Panc1 (cell line): ENCODE measurements at regions not wholly inside any gene's neighbourhood (a gene's known extent, or its start where the extent isn't known, plus 50 kb on each side); places are given as distances from the start of the nearest gene placed in this dataset.

ENCODE experiments used
- SIN3A ChIP-seq: IDR thresholded peaks from 2 replicates; pipeline ENCODE4 v1.6.1; 2012; ENCODE audit warnings: low read depth, mild to moderate bottlenecking, low read length, moderate library complexity, borderline replicate concordance; ENCODE audit not compliant: insufficient read depth
- TCF7L2 ChIP-seq: IDR thresholded peaks from 2 replicates; pipeline ENCODE4 v1.6.1; 2011; ENCODE audit warnings: mild to moderate bottlenecking, low read depth, low read length, inconsistent platforms
- TF ChIP-seq, protein P1 (sequence below): fragments of 450-650 bp; IDR thresholded peaks from 2 replicates; pipeline ENCODE4 v1.5.1; 2017; ENCODE audit warnings: mild to moderate bottlenecking
- TF ChIP-seq, protein P2 (sequence below), 2 experiments: IDR thresholded peaks; 2 replicates each; pipeline ENCODE4 v1.6.1; 2011 to 2012; ENCODE audit warnings: low read depth in 2 of 2, control low read depth in 1 of 2, low read length in 1 of 2, mild to moderate bottlenecking in 1 of 2, moderate library complexity in 1 of 2; ENCODE audit not compliant: insufficient read depth in 1 of 2

GRCh38 chr9:95608341-95608740 lies 91.6 kb upstream of the PTCH1 start:
- TF ChIP-seq, protein P1, sequence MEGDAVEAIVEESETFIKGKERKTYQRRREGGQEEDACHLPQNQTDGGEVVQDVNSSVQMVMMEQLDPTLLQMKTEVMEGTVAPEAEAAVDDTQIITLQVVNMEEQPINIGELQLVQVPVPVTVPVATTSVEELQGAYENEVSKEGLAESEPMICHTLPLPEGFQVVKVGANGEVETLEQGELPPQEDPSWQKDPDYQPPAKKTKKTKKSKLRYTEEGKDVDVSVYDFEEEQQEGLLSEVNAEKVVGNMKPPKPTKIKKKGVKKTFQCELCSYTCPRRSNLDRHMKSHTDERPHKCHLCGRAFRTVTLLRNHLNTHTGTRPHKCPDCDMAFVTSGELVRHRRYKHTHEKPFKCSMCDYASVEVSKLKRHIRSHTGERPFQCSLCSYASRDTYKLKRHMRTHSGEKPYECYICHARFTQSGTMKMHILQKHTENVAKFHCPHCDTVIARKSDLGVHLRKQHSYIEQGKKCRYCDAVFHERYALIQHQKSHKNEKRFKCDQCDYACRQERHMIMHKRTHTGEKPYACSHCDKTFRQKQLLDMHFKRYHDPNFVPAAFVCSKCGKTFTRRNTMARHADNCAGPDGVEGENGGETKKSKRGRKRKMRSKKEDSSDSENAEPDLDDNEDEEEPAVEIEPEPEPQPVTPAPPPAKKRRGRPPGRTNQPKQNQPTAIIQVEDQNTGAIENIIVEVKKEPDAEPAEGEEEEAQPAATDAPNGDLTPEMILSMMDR = no peak
- TF ChIP-seq SIN3A = no peak
- TF ChIP-seq, protein P2, sequence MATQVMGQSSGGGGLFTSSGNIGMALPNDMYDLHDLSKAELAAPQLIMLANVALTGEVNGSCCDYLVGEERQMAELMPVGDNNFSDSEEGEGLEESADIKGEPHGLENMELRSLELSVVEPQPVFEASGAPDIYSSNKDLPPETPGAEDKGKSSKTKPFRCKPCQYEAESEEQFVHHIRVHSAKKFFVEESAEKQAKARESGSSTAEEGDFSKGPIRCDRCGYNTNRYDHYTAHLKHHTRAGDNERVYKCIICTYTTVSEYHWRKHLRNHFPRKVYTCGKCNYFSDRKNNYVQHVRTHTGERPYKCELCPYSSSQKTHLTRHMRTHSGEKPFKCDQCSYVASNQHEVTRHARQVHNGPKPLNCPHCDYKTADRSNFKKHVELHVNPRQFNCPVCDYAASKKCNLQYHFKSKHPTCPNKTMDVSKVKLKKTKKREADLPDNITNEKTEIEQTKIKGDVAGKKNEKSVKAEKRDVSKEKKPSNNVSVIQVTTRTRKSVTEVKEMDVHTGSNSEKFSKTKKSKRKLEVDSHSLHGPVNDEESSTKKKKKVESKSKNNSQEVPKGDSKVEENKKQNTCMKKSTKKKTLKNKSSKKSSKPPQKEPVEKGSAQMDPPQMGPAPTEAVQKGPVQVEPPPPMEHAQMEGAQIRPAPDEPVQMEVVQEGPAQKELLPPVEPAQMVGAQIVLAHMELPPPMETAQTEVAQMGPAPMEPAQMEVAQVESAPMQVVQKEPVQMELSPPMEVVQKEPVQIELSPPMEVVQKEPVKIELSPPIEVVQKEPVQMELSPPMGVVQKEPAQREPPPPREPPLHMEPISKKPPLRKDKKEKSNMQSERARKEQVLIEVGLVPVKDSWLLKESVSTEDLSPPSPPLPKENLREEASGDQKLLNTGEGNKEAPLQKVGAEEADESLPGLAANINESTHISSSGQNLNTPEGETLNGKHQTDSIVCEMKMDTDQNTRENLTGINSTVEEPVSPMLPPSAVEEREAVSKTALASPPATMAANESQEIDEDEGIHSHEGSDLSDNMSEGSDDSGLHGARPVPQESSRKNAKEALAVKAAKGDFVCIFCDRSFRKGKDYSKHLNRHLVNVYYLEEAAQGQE (IDR thresholded peaks at IDR 0.05; ENCODE audit: insufficient read depth in 1 of 2, low read depth in 2 of 2, low read length in 1 of 2) = no peak
- TF ChIP-seq TCF7L2 = no peak
